Right lobe of liver (tissue), 4 donors: ENCODE measurements at regions not wholly inside any gene's neighbourhood (a gene's known extent, or its start where the extent isn't known, plus 50 kb on each side); places are given as distances from the start of the nearest gene placed in this dataset.

ENCODE experiments used
- CTCF ChIP-seq, 4 donors: fragments of 200-600 bp in 3 of 4; fragments of 450-650 bp in 1 of 4; IDR thresholded peaks; one replicate each; pipeline versions ENCODE4 v1.5.1 to v1.8.0; 2016 to 2022; ENCODE audit warnings: antibody characterized with exemption in 4 of 4, mild to moderate bottlenecking in 2 of 4
- POLR2A ChIP-seq: fragments of 450-650 bp; IDR thresholded peaks from one replicate; pipeline ENCODE4 v1.6.1; 2017; ENCODE audit warnings: antibody characterized with exemption, mild to moderate bottlenecking
- donor health status: DM: no; HTN: no; CAD: no.
- donor health status: DM: no; HTN: no; CAD: no.
- donor health status: DM: no; HTN: yes; CAD: no.

DNA sequence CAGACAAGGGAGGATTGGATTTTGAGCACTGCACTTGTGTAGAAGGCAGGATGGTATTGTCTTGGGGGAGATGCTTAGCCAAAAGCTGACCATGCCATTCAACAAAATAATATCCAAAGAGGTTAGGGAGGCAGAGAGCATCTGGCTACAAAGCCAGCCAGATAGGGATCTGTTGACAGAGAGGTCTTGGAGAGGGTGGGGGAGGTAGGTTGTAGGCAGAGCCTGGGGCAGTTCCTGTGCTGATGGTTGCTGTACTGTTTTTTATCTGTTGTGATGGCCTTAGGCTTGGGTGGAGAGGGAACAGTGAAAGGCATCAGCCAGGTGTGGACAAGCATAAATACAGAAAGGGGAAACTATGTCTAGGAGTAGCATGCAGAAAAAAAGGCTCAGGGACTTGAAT lies 100.9 kb downstream of the AQP4 start:
- no peak for TF ChIP-seq CTCF (IDR thresholded peaks at IDR 0.05)
- TF ChIP-seq POLR2A, result no peak
